Forelimb muscle (tissue), 1 donor: ENCODE measurements at regions not wholly inside any gene's neighbourhood (a gene's known extent, or its start where the extent isn't known, plus 50 kb on each side); places are given as distances from the start of the nearest gene placed in this dataset.

ENCODE experiments used
- DNase-seq: peaks from one replicate; pipeline ENCODE4 v3.0.0-alpha.2; 2013; ENCODE audit warnings: low read depth

GRCh38 chr3:156760333-156760732, 65.8 kb upstream of the LEKR1 start:
- no peak for DNase-seq

- no peak for DNase-seq
Measured at GRCh38 chr3:156761007-156761406, 65.1 kb upstream of the LEKR1 start.

GRCh38 chr3:156761713-156762451, 64.3 kb upstream of the LEKR1 start:
- no peak for DNase-seq

GRCh38 chr3:156762631-156763185, 63.4 kb upstream of the LEKR1 start:
- peak; percentile 79 for DNase-seq

- no peak for DNase-seq
Measured at GRCh38 chr3:156763386-156763785, 62.8 kb upstream of the LEKR1 start.

GRCh38 chr3:156763931-156764720, 62.0 kb upstream of the LEKR1 start:
- no peak for DNase-seq

- no peak for DNase-seq
Measured at GRCh38 chr3:156764751-156765150, 61.4 kb upstream of the LEKR1 start.

- no peak for DNase-seq
Measured at GRCh38 chr3:156768390-156768789, 57.8 kb upstream of the LEKR1 start.

GRCh38 chr3:156769721-156770654, 56.2 kb upstream of the LEKR1 start:
- no peak for DNase-seq

- DNase-seq: no peak
Measured at GRCh38 chr3:156770699-156771414, 55.3 kb upstream of the LEKR1 start.

GRCh38 chr3:156772588-156773206, 53.5 kb upstream of the LEKR1 start:
- no peak for DNase-seq

GRCh38 chr3:156776031-156776430, 50.1 kb upstream of the LEKR1 start:
- DNase-seq: no peak
